ENCODE measurements at regions not wholly inside any gene's neighbourhood (a gene's known extent, or its start where the extent isn't known, plus 50 kb on each side); places are given as distances from the start of the nearest gene placed in this dataset.

DNA sequence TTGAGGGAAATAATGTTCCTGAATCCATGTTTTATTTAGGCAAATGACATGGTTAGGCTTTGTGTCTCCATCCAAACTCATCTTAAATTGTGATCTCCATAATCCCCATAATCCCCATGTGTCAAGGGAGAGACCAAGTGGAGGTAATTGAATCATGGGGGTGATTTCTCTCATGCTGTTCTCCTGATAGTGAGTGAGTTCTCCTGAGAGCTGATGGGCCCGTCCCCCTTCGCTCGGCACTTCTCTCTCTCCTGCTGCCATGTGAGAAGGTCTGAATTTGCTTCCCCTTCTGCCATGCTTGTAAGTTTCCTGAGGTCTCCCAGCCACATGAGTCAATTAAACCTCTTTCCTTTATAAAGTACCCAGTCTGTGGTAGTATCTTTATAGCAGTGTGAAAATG lies 563.0 kb upstream of the NR3C2 start:
- Histone ChIP-seq H3K27ac (ENCODE audit: low read length in 2 of 2) (no peak overlapping the region), H4K20me1 (ENCODE audit: control insufficient read depth, insufficient read depth, low read length, poor library complexity, severe bottlenecking) (no peaks in the 10 kb centered on the region), H3K4me3 (ENCODE audit: control extremely low read depth in 1 of 5, extremely low read depth in 1 of 5, insufficient read depth in 1 of 5, low read depth in 2 of 5, low read length in 4 of 5) (no peak overlapping the region), H3K9ac (ENCODE audit: low read length) (no peak overlapping the region), H3K4me1 (ENCODE audit: control insufficient read depth in 2 of 2, insufficient read depth in 2 of 2, low read length in 2 of 2) (no peaks in the 10 kb centered on the region), H3K9me3 (ENCODE audit: control extremely low read depth in 1 of 3, control insufficient read depth in 2 of 3, insufficient read depth in 1 of 3, low read length in 2 of 3) (no peaks in the 10 kb centered on the region), H2AFZ (ENCODE audit: insufficient read depth, low read depth, low read length, poor library complexity, severe bottlenecking) (no peak overlapping the region), H3K36me3 (replicated peaks in 1 of 2; ENCODE audit: control extremely low read depth in 1 of 2, control insufficient read depth in 1 of 2, extremely low read depth in 1 of 2, insufficient read depth in 2 of 2, low read length in 1 of 2) (no peaks in the 10 kb centered on the region), H3K4me2 (replicated peaks; ENCODE audit: low read depth, low read length, poor library complexity, severe bottlenecking) (no peak overlapping the region), H3K27me3 (replicated peaks in 1 of 4; ENCODE audit: control extremely low read depth in 1 of 4, control insufficient read depth in 3 of 4, insufficient read depth in 4 of 4, low read length in 3 of 4) (no peaks in the 10 kb centered on the region), H3K79me2 (ENCODE audit: control insufficient read depth, insufficient read depth, low read length) (no peaks in the 10 kb centered on the region)
- no peak for DNase-seq
- Mint-ChIP-seq H3K4me1 (no peaks in the 10 kb centered on the region), H3K4me3 (no peak overlapping the region), H3K27me3 (no peaks in the 10 kb centered on the region), H3K9me3 (ENCODE audit: insufficient read depth) (no peaks in the 10 kb centered on the region), H3K27ac (no peak overlapping the region)
- no peak for ATAC-seq (ENCODE audit: low read depth)
- intact Hi-C loops (cut with micrococcal nuclease): no loop called here
- TF ChIP-seq, protein P1, sequence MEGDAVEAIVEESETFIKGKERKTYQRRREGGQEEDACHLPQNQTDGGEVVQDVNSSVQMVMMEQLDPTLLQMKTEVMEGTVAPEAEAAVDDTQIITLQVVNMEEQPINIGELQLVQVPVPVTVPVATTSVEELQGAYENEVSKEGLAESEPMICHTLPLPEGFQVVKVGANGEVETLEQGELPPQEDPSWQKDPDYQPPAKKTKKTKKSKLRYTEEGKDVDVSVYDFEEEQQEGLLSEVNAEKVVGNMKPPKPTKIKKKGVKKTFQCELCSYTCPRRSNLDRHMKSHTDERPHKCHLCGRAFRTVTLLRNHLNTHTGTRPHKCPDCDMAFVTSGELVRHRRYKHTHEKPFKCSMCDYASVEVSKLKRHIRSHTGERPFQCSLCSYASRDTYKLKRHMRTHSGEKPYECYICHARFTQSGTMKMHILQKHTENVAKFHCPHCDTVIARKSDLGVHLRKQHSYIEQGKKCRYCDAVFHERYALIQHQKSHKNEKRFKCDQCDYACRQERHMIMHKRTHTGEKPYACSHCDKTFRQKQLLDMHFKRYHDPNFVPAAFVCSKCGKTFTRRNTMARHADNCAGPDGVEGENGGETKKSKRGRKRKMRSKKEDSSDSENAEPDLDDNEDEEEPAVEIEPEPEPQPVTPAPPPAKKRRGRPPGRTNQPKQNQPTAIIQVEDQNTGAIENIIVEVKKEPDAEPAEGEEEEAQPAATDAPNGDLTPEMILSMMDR (IDR thresholded peaks at IDR 0.05): no peak
- TF ChIP-seq EZH2 (IDR thresholded peaks at IDR 0.05; ENCODE audit: borderline replicate concordance, insufficient read depth, low read depth, low read length, poor library complexity, severe bottlenecking): no peak
- ChIA-PET CTCF (no interaction called here), POLR2A (no interaction called here)
- WGBS (ENCODE audit: insufficient coverage): no CpG with 5 or more reads among the region's 3 CpGs

GRCh38 chr4:148999924-149000323 lies 557.7 kb upstream of the NR3C2 start:
- Mint-ChIP-seq H3K27me3 (no peaks in the 10 kb centered on the region), H3K4me3 (no peak overlapping the region), H3K4me1 (no peaks in the 10 kb centered on the region), H3K27ac (no peak overlapping the region), H3K9me3 (ENCODE audit: insufficient read depth) (no peaks in the 10 kb centered on the region)
- Histone ChIP-seq H3K27ac (ENCODE audit: low read length in 2 of 2) (no peak overlapping the region), H3K27me3 (replicated peaks in 1 of 4; ENCODE audit: control extremely low read depth in 1 of 4, control insufficient read depth in 3 of 4, insufficient read depth in 4 of 4, low read length in 3 of 4) (no peaks in the 10 kb centered on the region), H3K36me3 (replicated peaks in 1 of 2; ENCODE audit: control extremely low read depth in 1 of 2, control insufficient read depth in 1 of 2, extremely low read depth in 1 of 2, insufficient read depth in 2 of 2, low read length in 1 of 2) (no peaks in the 10 kb centered on the region), H3K79me2 (ENCODE audit: control insufficient read depth, insufficient read depth, low read length) (no peaks in the 10 kb centered on the region), H3K9me3 (ENCODE audit: control extremely low read depth in 1 of 3, control insufficient read depth in 2 of 3, insufficient read depth in 1 of 3, low read length in 2 of 3) (no peaks in the 10 kb centered on the region), H4K20me1 (ENCODE audit: control insufficient read depth, insufficient read depth, low read length, poor library complexity, severe bottlenecking) (no peaks in the 10 kb centered on the region), H3K4me3 (ENCODE audit: control extremely low read depth in 1 of 5, extremely low read depth in 1 of 5, insufficient read depth in 1 of 5, low read depth in 2 of 5, low read length in 4 of 5) (no peak overlapping the region), H3K9ac (ENCODE audit: low read length) (no peak overlapping the region), H3K4me2 (replicated peaks; ENCODE audit: low read depth, low read length, poor library complexity, severe bottlenecking) (no peak overlapping the region), H2AFZ (ENCODE audit: insufficient read depth, low read depth, low read length, poor library complexity, severe bottlenecking) (no peak overlapping the region), H3K4me1 (ENCODE audit: control insufficient read depth in 2 of 2, insufficient read depth in 2 of 2, low read length in 2 of 2) (no peaks in the 10 kb centered on the region)
- POLR2A ChIA-PET: no interaction called here
- DNase-seq: no peak
- ATAC-seq (ENCODE audit: low read depth): no peak
- CTCF ChIA-PET: no interaction called here
- TF ChIP-seq EZH2 (IDR thresholded peaks at IDR 0.05; ENCODE audit: borderline replicate concordance, insufficient read depth, low read depth, low read length, poor library complexity, severe bottlenecking): no peak
- TF ChIP-seq, protein P1 (IDR thresholded peaks at IDR 0.05): no peak
- intact Hi-C loops (cut with micrococcal nuclease): no loop called here

All from B cell (primary cell).